WTC11 (cell line): ENCODE measurements at regions not wholly inside any gene's neighbourhood (a gene's known extent, or its start where the extent isn't known, plus 50 kb on each side); places are given as distances from the start of the nearest gene placed in this dataset.

Source experiments
- CREM ChIP-seq: sonication (generic); formaldehyde crosslinking; IDR thresholded peaks from 2 replicates; pipeline ENCODE4 v1.8.1; 2022; ENCODE audit warnings: mild to moderate bottlenecking, missing genetic modification reagents, moderate library complexity
- CTCF ChIP-seq: fragments of 200-600 bp; IDR thresholded peaks from 2 replicates; pipeline ENCODE4 v1.8.0; 2022; ENCODE audit warnings: antibody characterized with exemption
- ELF4 ChIP-seq: sonication (generic); formaldehyde crosslinking; IDR thresholded peaks from 2 replicates; pipeline ENCODE4 v1.8.1; 2022; ENCODE audit warnings: low read depth, mild to moderate bottlenecking, moderate library complexity, missing genetic modification reagents
- EMX1 ChIP-seq: fragments of 250-450 bp; sonication (Bioruptor Pico); IDR thresholded peaks from 2 replicates; pipeline ENCODE4 v1.8.0; 2021; ENCODE audit warnings: mild to moderate bottlenecking
- IRF1 ChIP-seq: sonication (generic); formaldehyde crosslinking; IDR thresholded peaks from 2 replicates; pipeline ENCODE4 v1.8.0; 2023; ENCODE audit warnings: missing genetic modification reagents
- JUN ChIP-seq: sonication (generic); formaldehyde crosslinking; IDR thresholded peaks from 2 replicates; pipeline ENCODE4 v1.8.0; 2023; ENCODE audit warnings: mild to moderate bottlenecking, missing genetic modification reagents
- NFYB ChIP-seq: sonication (generic); formaldehyde crosslinking; conservative IDR thresholded peaks from 2 replicates; pipeline ENCODE4 v1.8.0; 2022; ENCODE audit warnings: low read depth, missing genetic modification reagents
- PRDM15 ChIP-seq: sonication (generic); formaldehyde crosslinking; IDR thresholded peaks from 2 replicates; pipeline ENCODE4 v1.8.0; 2022; ENCODE audit warnings: missing genetic modification reagents
- TEAD1 ChIP-seq: sonication (generic); formaldehyde crosslinking; IDR thresholded peaks from 2 replicates; pipeline ENCODE4 v1.8.0; 2022; ENCODE audit warnings: mild to moderate bottlenecking, missing genetic modification reagents
- USF1 ChIP-seq: sonication (generic); formaldehyde crosslinking; IDR thresholded peaks from 2 replicates; pipeline ENCODE4 v1.8.0; 2022; ENCODE audit warnings: mild to moderate bottlenecking, missing genetic modification reagents

GRCh38 chr2:120653046-120653445 lies 82.6 kb upstream of the GLI2 start:
- no peak for TF ChIP-seq TEAD1
- TF ChIP-seq EMX1 (CRISPR knock-in tag), result no peak
- no peak for TF ChIP-seq NFYB (CRISPR knock-in tag)
- no peak for TF ChIP-seq IRF1 (CRISPR knock-in tag)
- no peak for TF ChIP-seq CTCF
- no peak for TF ChIP-seq USF1
- TF ChIP-seq CREM (CRISPR knock-in tag), result no peak
- no peak for TF ChIP-seq JUN (CRISPR knock-in tag)
- no peak for TF ChIP-seq ELF4 (CRISPR knock-in tag)
- no peak for TF ChIP-seq PRDM15
